NCI-H526 treated with DMSO at 0.1 percent for 48 hours (cell line): ENCODE measurements at regions not wholly inside any gene's neighbourhood (a gene's known extent, or its start where the extent isn't known, plus 50 kb on each side); places are given as distances from the start of the nearest gene placed in this dataset.
"Not testable (repeated sequence)": the region's sequence is repeated elsewhere in the genome, so short reads cannot be mapped to it uniquely, and the experiment has no call there.

Experiments used
- DNase-seq: peaks from one replicate; lab custom pipeline; 2025; lab: John Stamatoyannopoulos, UW

DNA sequence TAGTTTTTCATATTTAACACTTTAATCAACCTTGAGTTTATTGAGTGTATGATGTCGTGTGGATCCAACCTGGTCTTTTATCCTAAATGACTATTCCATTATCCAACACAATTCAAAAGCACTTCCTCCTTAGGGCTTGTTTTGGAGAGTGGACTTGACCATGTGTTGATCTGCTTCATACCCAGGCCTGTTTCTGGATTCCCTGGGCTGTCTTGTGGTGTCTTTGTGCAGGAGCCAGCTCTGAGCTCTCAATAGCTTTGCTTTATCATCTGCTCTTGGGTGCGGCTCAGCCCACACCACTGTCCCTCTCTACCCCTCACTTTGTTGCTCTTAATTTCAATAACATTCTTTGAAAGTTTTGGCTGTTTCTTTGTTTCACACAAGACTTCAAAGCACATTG lies 70.9 kb upstream of the CHST15 start:
- no peak for DNase-seq

DNA sequence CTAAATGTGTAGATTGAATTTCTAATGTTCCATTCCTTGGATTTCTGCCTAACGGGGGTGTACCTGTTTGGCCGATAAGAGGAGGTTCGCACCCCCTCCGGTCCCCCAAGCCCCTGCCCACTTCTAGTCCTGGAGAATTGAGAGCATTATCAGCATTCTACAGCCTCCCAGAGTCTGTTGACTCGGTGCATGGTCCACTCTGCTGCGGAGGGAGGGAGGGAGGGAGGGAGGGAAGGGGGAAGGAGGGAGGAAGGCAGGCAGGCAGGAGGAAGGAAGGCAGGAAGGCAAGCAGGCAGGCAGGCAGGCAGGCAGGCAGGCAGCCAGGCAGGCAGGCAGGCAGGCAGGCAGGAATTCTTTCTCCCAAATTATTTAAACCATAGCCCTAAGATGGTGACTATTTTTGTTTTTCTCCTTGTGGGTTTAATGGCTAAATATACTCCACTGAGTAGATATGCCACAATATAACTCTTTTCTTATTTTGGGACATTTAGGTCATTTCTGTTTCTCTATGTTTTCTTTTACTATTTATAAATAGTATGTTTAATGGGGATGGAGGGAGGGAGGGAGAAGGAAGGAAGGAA lies 69.5 kb upstream of the CHST15 start:
- DNase-seq = no peak

DNA sequence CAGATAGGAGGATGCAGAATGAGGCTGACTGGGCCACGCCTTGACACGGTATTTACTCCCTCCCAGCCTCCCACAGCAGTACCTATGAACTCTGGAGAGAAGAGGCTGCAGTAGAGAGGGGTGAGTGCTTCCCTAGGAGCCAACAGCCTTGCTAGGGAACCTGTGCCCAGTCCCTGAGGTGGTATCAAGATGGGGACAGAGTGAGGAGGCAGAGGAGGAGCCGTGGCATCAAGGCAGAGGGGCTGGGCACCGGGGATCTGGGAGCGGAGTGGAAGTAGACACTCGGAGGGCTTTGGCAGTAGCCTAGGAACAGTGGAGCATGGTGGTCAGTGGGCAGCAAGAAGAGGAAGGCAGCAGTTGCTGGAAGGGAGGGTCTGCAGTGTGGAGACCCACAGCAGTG lies 68.7 kb upstream of the CHST15 start:
- DNase-seq = no peak

- no peak for DNase-seq
Measured at GRCh38 chr10:124161601-124162000, 68.2 kb upstream of the CHST15 start.

DNA sequence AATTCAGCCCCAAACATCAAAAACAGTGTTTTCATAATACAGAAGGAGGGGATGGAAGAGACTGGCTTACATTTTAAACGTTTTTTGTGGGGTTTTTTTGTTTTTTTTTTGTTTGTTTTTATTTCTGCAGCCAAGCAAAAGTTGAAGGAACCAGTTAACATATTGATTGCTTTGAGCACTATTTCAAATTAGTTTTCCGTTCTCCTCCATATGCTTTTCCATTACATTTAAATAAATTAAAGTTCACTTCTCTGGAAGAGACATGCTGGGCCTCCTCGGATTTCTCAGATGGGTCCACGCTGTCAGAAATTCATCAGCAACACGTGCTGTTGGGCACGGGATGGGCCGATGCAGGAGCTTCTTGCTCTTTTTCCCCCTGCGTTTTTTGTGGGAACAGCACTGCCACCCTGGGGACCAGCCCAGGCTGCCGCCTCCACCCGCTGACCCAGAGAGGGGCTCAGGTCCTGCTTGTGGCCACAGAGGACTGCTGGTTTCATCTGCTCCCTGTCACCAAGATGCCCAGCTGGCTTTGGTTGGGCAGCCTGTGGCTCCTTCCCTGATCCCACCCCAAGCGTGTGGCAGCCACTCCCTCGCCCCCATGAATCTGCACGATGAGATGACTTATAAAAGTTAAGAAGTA lies 67.7 kb upstream of the CHST15 start:
- DNase-seq = no peak

DNA sequence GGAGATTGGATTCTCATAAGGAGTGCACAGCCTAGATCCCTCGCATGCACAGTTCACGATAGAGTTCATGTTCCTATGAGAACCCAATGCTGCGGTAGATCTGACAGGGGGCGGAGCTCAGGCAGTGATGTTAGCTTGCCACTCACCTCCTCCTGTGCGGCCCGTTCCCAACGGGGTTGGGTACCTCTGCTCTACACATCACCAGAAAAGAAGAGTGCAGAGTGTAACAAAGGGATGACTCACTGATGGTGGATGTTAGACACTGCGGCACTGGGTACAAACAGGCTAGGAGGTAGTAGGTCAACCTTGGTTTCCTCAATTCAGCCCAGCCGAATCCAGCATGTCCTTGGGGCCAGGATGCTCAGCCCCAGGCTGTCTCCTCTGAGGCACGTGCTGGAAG lies 66.8 kb upstream of the CHST15 start:
- DNase-seq = no peak

DNA sequence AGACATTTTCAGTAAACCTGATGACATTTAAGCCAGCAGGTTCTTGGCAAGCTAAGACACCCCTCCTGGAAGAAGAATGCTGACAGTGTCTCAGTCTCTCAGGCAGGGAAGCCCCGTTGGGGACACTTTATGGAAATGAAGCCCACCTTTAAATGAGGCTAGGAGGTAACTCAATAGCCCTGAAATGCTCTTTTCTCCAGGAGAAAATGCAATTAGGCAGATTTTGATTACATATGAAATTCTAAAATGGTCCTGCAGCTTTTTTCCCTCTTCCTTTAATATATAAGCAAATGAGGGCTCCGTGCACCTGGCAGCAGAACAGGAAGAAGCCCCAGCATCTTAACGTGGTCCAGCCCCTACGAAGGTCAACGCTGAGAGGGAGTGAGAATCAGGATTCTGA lies 65.8 kb upstream of the CHST15 start:
- no peak for DNase-seq

GRCh38 chr10:124158592-124158991 lies 65.2 kb upstream of the CHST15 start:
- DNase-seq = no peak

DNA sequence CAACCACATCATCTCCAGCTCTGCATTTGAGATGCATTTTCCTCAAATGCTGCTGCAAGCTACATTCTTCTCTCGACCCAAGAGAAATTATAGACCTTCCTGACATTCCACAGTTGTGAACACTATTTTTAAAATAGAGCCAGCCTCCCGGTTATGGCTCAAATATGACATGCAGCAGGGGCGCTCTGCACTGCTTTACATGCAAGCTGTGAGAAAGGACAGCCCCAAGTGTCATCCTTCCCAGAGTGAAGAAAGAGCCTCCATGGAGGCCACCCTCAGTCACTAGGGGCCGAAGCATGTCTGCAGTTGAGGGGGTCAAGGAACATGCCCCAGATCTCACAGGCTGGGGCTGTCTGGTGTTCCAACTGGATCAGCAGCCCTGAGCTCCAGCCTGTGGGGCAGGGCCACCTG lies 63.9 kb upstream of the CHST15 start:
- no peak for DNase-seq

DNA sequence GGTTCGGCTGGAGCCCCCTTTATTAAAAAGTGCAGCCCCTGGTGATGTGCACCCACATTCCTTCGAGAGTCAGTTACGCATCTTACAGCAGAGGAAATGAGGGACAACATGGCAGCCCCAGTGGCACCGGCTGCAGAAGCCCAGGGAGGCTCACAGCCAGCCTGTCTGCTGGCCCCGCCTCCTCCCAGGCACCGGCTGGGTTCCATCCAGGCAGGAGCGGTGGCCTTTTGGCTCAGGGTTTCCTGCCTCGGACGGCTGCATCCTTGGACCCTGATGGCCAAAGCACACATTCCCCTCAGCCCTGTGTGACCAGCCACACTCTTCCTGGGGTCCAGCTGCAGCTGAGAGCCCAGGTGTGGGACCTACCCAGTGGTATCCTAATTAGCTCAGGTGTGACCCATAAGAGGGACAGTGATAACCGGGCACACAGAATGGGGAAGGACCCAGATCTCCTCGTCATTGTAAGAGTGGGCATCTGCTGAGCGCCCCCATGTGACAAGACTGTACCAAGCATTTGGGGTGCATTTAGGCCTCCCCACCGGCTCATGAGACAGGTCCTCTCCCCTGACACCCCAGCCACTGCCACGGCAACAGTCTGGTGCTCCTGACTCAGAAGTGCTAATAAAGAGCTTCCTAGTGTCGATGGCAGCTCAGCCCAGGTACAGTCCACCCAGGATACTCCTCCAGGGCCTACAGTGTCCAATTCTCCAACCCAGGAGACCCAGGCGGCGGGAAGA lies 63.3 kb upstream of the CHST15 start:
- DNase-seq = no peak

DNA sequence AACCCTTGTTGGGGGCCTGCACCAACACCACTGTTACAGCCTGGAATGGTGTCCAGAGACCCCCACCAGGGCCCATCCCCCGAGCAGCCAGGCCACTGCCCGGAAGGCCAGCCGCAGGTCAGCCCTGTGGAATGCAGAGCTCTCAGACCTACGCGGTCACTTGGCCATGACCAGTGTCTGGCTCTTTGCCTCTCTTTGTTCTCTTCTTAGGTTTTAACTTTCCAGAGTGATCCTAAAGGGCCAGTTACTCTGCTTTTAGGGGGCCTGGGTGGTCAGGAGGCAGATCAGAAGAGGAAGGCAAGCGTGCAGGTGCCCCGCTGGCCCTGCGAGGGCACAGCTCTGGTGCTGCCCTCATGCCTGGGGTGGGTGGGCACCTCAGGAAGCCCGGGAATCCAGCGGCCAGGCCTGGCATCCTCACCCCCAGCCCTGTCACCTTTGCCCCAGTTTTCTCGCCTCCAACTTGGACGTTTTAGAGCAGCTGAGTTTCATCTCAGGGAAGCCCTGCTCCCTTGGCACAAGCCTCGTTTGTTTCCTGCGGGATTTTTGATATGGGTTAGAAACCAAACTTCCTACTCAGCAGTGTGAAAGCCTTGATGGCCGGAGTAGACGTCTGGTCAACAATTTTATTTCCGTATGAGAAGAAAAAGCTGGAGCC lies 62.5 kb upstream of the CHST15 start:
- DNase-seq = no peak

DNA sequence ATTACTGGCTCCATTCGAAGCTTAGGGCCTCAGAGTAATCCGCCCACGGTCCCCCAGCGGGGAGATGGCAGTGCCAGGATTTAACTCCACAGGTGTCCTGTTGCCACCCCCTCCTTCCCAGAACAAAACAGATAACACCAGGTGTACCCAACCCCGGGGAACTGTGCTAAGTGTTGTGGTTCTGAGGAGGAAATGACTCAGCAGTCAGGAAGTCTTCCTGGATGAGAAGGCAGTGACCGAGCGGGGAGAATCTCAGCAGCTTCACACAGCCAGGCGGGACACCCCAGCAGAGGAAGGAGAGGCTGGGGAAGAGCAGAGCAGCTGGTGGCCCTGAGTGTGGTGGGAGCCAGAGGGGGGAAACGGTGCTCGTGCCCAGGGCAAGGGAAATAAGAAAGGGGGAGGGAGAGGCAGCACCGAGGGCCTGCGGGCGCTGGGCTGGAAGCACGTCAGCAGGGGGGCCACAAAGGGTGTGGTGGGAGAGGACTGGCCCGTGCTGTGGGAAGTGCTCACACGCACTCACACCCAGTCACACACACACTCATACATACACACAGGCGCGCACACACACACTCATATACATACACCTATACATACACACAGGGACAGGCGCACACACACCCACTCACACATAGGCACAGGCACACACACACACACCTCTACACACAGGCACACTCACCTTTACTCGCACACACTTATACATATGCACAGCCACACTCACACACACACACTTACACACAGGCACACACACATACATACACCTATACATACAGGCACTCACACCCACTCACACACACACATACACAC lies 59.8 kb upstream of the CHST15 start:
- DNase-seq = no peak

- no peak for DNase-seq
Measured at GRCh38 chr10:124152139-124153022, 59.0 kb upstream of the CHST15 start.

GRCh38 chr10:124151466-124152095 lies 58.2 kb upstream of the CHST15 start:
- no peak for DNase-seq

DNA sequence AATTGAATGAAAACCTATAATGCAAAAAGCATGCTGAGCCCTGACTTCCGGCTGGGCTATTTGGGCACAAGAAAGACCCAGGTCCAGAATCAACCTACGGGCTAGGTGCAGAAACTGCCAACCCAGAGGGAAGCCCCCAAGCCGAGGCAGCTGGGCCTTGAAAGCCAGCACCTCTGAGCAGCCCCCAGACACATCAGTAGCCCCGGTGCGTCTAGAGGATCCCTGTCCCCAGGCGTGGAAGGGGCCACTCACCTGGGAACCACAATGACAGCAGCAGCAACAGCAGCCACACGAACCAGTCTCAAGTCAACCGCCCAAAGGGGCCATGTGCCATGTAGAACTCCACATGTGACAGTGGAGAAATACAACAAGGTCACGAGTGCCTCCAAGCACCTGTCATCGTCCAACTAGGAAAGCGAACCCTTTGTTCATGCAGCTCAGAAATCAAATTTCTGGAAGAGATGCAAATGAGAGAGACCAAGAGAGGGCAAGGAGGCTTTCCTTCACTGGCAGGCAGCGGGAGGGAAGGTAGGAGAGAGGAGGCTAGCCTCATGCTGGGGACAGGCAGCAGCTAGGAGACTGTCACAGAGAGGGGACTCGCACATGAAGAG lies 57.5 kb upstream of the CHST15 start:
- DNase-seq = peak; percentile 16

- no peak for DNase-seq
Measured at GRCh38 chr10:124150189-124150806, 56.9 kb upstream of the CHST15 start.

DNA sequence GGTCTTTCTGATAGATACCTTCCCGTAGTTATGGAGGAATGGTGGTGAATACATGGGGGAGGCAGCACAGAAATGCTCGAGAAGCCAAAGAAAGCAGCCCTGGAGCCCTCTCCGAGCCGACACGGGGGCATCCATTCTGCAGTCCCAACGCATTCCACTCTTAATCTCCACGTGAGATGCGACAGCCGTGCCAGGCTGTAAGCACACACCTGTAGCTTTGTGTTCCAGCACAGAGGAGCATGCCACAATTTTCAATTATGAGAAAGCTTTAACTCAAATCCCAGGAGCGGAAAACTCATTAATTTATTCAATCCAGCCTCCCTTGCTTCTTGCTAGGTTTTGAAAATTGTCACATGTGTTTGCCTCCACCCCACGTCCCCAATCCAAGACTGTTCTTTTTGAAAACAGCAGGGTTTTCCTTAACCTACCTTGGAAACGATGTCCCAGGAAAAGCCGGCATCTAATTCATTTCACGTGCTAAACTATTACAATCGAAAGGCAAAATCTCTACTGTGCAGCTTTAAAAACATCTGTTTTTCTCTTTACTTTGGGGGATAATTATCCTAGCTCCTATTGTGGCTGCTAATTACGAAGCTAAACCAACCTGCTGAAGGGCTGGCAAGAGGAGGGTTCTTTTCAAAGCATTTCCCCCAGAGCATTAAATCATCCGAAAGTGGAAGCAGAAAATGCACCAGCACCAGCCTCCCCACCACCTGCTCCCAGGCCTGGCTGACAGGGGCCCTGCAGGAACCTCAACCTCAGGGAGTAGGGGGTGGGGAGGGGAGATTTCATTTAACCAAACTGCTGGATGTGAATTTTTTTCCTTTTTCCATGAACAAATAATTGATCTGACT lies 56.0 kb upstream of the CHST15 start:
- no peak for DNase-seq

DNA sequence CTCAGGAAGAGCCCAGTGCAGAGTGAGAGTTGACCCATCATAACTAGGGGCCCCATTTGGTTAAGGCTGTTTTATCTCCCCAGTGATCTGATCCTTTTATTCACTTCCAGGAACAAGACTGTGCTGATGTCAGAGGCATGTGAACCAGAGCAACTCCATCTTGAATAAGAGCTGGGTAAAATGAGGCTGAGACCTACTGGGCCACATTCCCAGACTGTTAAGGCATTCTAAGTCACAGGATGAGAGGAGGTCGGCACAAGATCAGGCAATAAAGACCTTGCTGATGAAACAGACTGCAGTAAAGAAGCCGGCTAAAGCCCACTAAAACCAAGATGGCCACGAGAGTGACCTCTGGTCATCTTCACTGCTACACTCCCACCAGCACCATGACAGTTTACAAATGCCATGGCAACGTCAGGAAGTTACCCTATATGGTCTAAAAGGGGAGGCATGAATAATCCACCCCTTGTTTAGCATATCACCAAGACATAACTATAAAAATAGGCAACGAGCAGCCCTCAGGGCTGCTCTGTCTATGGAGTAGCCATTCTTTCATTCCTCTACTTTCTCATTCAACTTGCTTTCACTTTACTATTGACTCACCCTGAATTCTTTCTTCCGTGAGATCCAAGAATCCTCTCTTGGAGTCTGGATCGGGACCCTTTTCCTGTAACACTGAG lies 55.3 kb upstream of the CHST15 start:
- DNase-seq = not testable (repeated sequence)
